HG03520 (cell line): ENCODE measurements at regions not wholly inside any gene's neighbourhood (a gene's known extent, or its start where the extent isn't known, plus 50 kb on each side); places are given as distances from the start of the nearest gene placed in this dataset.

Experiments used
- ATAC-seq: cut with Tn5 transposase; IDR thresholded peaks from one replicate; pipeline ENCODE4 v1.9.1; 2021; ENCODE audit warnings: mild to moderate bottlenecking, moderate library complexity; ENCODE audit not compliant: unreplicated experiment

- no peak for ATAC-seq
Observed at GRCh38 chr6:153662982-153663381, 376.1 kb upstream of the OPRM1 start.

- no peak for ATAC-seq
Observed at GRCh38 chr6:153645326-153645725, 393.7 kb upstream of the OPRM1 start.

GRCh38 chr6:153644000-153644399, 395.0 kb upstream of the OPRM1 start:
- ATAC-seq: no peak

GRCh38 chr6:153634416-153634815, 404.6 kb upstream of the OPRM1 start:
- no peak for ATAC-seq

- ATAC-seq: no peak
Observed at GRCh38 chr6:153625089-153625488, 414.0 kb upstream of the OPRM1 start.

DNA sequence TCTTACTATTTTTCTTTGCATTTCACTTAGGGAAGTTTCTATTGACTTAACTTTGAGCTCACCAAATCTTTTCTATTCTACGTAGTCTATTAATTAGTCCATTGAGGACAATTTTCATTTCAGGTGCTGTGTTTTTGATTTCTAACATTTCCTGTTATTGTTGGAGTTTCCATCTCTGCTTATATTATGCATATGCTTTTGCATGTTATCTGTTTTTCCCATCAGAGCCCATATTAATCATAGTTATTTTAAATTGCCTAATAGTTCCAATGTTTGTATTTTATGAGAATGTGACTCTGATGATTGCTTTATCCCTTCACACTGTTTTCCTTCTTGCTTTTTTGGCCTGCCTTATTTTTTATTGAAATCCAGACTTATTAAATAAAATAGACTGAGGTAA, 414.5 kb upstream of the OPRM1 start:
- ATAC-seq: no peak

GRCh38 chr6:153623496-153623895, 415.5 kb upstream of the OPRM1 start:
- ATAC-seq: no peak

DNA sequence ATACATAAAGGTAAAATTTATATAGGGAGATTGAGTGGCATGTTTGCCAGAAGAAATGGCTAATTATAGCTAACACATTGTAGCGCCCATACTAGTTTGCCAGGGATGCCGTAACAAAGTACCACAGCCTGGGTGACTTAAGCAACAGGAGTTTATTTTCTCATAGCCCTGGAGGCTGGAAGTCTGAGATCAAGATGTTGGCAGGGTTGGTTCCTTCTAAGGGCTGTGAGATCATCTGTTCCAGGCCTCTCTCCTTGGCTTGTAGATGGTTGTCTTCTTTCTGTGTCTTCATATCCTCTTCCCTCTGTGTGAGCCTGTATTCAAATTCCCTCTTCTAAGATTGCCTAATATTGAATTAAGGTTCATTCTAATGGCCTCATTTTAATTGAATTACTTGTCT, 417.5 kb upstream of the OPRM1 start:
- no peak for ATAC-seq

GRCh38 chr6:153621070-153621469, 418.0 kb upstream of the OPRM1 start:
- no peak for ATAC-seq

DNA sequence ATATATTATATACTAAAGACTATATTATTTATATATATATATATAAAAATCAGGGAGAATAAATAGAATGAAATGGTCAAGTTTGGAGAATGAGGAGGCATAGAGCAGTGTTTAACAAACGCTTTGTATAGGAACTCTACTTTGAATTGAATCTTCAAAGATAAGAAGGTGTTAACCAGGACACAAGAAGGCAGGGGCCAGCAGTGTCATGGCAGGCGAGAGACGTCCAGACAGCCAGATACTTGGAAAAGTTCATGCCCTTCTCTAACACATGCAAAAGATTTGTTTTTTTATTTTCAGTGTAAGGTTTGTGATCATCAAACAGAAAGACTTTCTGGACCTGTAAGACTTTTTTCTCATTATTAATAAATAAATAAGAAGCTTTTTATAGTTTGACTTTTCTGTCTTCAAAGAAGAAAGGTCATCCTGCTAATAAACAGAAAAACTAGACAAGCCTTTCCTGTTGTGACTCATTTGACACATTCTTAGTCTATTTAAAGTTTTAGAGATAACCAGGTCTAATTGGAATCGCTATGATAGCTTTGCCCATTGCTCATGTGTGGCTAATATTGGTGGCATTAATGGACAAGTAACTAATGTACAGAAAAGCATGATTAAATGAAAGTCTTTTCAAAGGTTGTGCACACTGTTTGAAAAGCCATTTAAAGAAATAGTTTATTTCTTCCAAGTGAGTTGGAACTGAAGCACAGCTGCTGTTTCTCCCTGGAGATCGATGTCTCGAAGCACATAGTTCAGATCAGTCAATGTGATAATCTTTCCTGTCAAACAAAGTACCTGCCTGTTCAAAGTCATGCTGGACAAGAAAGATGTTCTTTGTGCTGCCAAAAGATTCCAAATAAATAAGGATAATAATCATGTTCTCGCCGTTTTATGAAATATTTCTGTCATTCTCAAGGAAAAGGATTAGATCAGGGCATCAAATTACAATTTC, 420.4 kb upstream of the OPRM1 start:
- no peak for ATAC-seq

- ATAC-seq: no peak
Observed at GRCh38 chr6:153616506-153616905, 422.5 kb upstream of the OPRM1 start.

- no peak for ATAC-seq
Observed at GRCh38 chr6:153613719-153614455, 425.2 kb upstream of the OPRM1 start.

DNA sequence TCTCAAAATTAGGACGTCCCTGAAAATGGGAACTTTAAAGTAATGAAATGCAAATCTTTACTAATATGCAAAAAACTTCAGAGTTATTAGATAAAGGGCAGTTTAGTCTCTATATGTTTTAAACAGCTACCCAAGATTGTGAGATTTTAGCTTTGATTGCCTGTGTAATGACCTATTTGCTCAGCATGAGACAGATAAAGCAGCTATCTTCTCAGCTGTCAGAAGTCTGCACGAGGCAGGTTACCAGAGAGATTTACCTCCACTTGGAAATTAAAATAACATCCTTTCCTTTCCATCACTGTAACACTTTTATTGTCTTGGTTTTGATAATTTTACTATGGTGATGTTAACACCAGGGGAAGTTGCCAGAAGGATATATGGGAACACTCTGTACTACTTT, 436.6 kb upstream of the OPRM1 start:
- ATAC-seq: no peak

- ATAC-seq: no peak
Observed at GRCh38 chr6:153599901-153600300, 439.1 kb upstream of the OPRM1 start.

- no peak for ATAC-seq
Observed at GRCh38 chr6:153595903-153596302, 443.1 kb upstream of the OPRM1 start.

GRCh38 chr6:153594871-153595270, 444.2 kb upstream of the OPRM1 start:
- ATAC-seq: no peak

- peak; percentile 67 for ATAC-seq
Observed at GRCh38 chr6:153591159-153591558, 447.9 kb upstream of the OPRM1 start.

- no peak for ATAC-seq
Observed at GRCh38 chr6:153590411-153590810, 448.6 kb upstream of the OPRM1 start.

DNA sequence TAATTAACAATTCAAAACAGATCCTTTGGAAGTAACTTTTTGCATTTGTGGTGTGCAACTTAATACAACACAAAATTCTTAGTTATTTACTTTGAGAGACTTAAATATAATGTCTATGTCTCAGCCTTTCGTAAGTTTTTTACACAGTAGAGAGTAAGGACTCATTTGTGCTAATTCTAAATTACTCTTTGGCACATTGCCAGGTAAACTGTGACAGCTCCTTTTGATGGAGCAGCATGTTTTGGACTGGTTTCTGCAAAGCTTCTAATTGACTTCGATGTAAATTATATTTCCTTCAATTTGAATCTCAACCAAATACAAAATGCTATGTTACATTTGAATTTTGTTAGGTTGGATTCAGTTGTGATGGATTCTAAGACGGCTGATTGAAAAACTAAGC, 450.7 kb upstream of the OPRM1 start:
- no peak for ATAC-seq

GRCh38 chr6:153583685-153584084, 452.6 kb upstream of the RGS17 start:
- ATAC-seq: no peak

DNA sequence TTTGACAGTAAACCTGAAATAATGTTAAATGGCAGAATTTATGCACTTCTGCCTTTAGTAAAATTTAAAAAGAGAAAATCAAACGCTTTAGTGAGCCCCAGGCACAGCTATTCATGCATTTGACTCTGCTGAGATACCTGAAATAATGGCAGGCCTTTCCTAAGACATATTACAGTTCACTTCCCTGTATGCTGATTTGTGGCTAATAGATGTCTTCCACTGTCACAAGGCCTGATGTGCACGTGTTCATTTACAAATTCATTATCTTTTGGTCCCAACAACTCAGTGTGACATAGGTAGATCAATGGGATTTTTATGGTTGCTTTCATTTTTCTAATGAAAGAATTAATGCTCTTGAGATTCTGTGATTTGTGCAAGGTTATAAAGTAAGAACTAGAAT, 449.7 kb upstream of the RGS17 start:
- no peak for ATAC-seq

- no peak for ATAC-seq
Observed at GRCh38 chr6:153575528-153575927, 444.4 kb upstream of the RGS17 start.
